IPS DF 6.9 (cell line): ENCODE measurements at regions not wholly inside any gene's neighbourhood (a gene's known extent, or its start where the extent isn't known, plus 50 kb on each side); places are given as distances from the start of the nearest gene placed in this dataset.
"Not testable (repeated sequence)": the region's sequence is repeated elsewhere in the genome, so short reads cannot be mapped to it uniquely, and the experiment has no call there.

Source experiments
- DNase-seq: peaks from one replicate; pipeline ENCODE4 v3.0.0-alpha.2; 2013; ENCODE audit warnings: low read depth, low spot score
- H3K27ac ChIP-seq: one replicate; pipeline ENCODE4 v1.5.1; 2013; ENCODE audit warnings: low read length, control low read depth
- H3K27me3 ChIP-seq: 2 replicates; pipeline ENCODE4 v1.6.1; 2013; ENCODE audit warnings: mild to moderate bottlenecking, low read length; ENCODE audit not compliant: control insufficient read depth, insufficient read depth
- H3K36me3 ChIP-seq: 2 replicates; pipeline ENCODE4 v1.6.1; 2013; ENCODE audit warnings: low read length; ENCODE audit not compliant: control insufficient read depth, insufficient read depth
- H3K4me1 ChIP-seq: 2 replicates; pipeline ENCODE4 v1.6.1; 2013; ENCODE audit warnings: low read length; ENCODE audit not compliant: control insufficient read depth, insufficient read depth
- H3K4me3 ChIP-seq: 2 replicates; pipeline ENCODE4 v1.5.1; 2013; ENCODE audit warnings: mild to moderate bottlenecking, low read length
- H3K9me3 ChIP-seq: 2 replicates; pipeline ENCODE4 v1.6.1; 2013; ENCODE audit warnings: low read length, inconsistent platforms; ENCODE audit not compliant: control insufficient read depth, insufficient read depth
- WGBS: extraction: QIAGEN DNeasy Blood & Tissue Kit; methylation state at CpG from one replicate; pipeline ENCODE4 v1.1.7; 2013; ENCODE audit warnings: mixed read lengths, missing lambda C conversion rate; ENCODE audit not compliant: insufficient read length, insufficient coverage; 5-methylcytosine and 5-hydroxymethylcytosine counted together

- not testable (repeated sequence) for H3K27ac ChIP-seq, H3K4me1 ChIP-seq, H3K9me3 ChIP-seq, H3K4me3 ChIP-seq, DNase-seq, H3K36me3 ChIP-seq, H3K27me3 ChIP-seq
- WGBS, result no CpG with 5 or more reads among the region's 1 CpG
Measured at GRCh38 chr3:170804634-170805033, 65.4 kb downstream of the RPL22L1 start.

DNA sequence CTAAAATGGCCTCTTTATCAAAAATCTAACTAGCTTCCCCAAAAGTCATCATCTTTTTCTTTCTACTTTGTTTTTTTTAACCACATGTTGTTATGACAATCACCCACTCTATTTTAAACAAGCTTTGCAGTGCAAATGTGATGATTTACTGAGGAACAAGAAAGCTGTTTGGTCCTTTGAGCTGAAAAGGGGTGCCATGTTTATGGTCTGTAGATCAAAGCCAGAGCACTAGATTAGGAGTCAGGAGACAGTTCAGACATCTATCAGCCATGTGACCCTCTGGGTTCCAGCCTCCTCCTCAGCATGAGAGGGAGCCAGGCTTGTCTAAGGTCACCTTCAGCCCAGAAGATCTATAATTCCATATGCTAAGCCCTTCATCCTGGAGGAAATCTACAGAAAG is 65.9 kb downstream of the RPL22L1 start:
- Histone ChIP-seq H3K4me3 (no peak overlapping the region), H3K9me3 (no peaks in the 10 kb centered on the region), H3K36me3 (no peaks in the 10 kb centered on the region), H3K27ac (no peak overlapping the region), H3K27me3 (no peaks in the 10 kb centered on the region), H3K4me1 (no peaks in the 10 kb centered on the region)
- no peak for DNase-seq

DNA sequence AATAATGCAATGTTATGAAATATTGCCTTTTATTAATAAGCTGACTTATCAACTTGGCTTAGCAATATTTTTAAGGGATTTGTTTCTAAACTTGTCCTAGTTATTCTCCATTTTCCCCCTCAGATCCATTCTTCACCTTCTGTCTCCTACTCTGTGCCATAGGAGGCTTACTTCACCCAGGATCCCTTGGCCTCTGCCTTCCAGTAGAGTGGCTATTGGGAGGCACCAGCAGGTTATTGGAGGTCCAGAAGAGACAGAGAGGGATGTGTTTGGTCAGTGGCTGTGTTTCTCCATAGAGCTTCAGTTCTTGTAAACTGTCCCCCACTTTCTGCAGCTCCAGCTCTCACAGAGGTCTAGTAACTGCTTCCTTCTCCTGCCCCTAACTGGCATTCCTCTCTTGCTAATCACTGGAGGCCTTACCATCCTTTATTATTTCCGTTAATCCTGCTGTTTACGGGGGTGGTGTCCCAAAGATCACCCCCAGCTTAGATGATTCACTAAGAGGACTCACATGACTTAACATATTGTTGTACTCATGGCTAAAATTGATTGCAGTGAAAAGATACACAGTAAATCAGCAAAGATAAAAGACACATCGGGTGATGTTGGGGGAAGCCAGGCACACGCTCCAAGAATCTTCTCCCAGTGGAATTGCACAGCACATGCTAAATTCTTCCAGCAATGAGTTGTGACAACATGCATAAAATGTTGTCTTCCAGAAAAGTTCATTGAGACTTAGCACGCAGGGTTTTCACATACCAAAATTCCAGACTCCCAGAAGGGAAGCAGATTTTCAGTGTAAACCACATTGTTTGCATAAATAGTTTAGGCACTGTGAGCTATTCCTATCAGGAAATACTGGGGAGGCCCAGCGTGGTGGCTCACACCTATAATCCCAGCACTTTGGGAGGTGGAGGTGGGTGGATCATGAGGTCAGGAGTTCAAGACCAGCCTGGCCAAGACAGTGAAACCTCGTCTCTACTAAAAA is 67.5 kb downstream of the RPL22L1 start:
- Histone ChIP-seq H3K9me3 (no peaks in the 10 kb centered on the region), H3K4me1 (no peaks in the 10 kb centered on the region), H3K4me3 (no peak overlapping the region), H3K27me3 (no peaks in the 10 kb centered on the region), H3K36me3 (no peaks in the 10 kb centered on the region), H3K27ac (no peak overlapping the region)
- no peak for DNase-seq
- WGBS, result no CpG with 5 or more reads among the region's 7 CpGs

DNA sequence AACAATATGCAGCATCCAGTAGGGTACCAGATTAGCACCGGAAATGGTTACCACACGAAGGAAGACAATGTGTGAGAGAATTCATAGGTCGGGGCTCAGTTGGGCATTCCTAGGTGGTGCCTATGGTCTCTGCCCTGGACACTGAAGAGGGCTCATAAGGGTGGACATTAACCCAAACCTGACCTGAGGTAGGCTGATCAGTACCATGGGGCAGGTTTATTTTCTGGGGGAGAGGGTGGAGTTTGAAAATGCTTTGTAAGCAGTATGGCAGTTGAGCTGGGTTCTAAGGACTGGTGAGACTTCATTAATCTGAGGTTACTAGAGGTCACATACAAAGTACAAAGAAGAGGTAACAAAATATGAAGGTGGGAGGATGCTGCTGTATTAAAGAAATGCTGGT is 68.4 kb downstream of the RPL22L1 start:
- Histone ChIP-seq H3K27me3 (no peaks in the 10 kb centered on the region), H3K9me3 (no peaks in the 10 kb centered on the region), H3K4me3 (no peak overlapping the region), H3K4me1 (no peaks in the 10 kb centered on the region), H3K27ac (no peak overlapping the region), H3K36me3 (no peaks in the 10 kb centered on the region)
- WGBS, result no CpG with 5 or more reads among the region's 3 CpGs
- no peak for DNase-seq

- H3K27me3 ChIP-seq, H3K9me3 ChIP-seq, H3K4me1 ChIP-seq, H3K4me3 ChIP-seq, H3K27ac ChIP-seq, DNase-seq, H3K36me3 ChIP-seq: not testable (repeated sequence)
- WGBS, result no CpG with 5 or more reads among the region's 4 CpGs
Measured at GRCh38 chr3:170800275-170800674, 69.7 kb downstream of the RPL22L1 start.

GRCh38 chr3:170799009-170799408 is 71.0 kb downstream of the RPL22L1 start:
- H3K27me3 ChIP-seq, result no peaks in the 10 kb centered on the region
- H3K9me3 ChIP-seq, result no peaks in the 10 kb centered on the region
- H3K4me1 ChIP-seq, result no peaks in the 10 kb centered on the region
- H3K36me3 ChIP-seq, result no peaks in the 10 kb centered on the region
- no CpG with 5 or more reads among the region's 2 CpGs for WGBS
- no peak for DNase-seq
- H3K4me3 ChIP-seq, result no peak overlapping the region
- no peak overlapping the region for H3K27ac ChIP-seq

GRCh38 chr3:170797685-170798084 is 72.3 kb downstream of the RPL22L1 start:
- DNase-seq, result no peak
- Histone ChIP-seq H3K4me3 (no peak overlapping the region), H3K9me3 (no peaks in the 10 kb centered on the region), H3K27me3 (no peaks in the 10 kb centered on the region), H3K36me3 (no peaks in the 10 kb centered on the region), H3K27ac (no peak overlapping the region), H3K4me1 (no peaks in the 10 kb centered on the region)
- WGBS, result no CpG with 5 or more reads among the region's 5 CpGs

- H3K36me3 ChIP-seq, result no peaks in the 10 kb centered on the region
- no peak overlapping the region for H3K4me3 ChIP-seq
- no peak for DNase-seq
- WGBS, result no CpG with 5 or more reads among the region's 1 CpG
- H3K27me3 ChIP-seq, result no peaks in the 10 kb centered on the region
- H3K27ac ChIP-seq, result no peak overlapping the region
- H3K9me3 ChIP-seq, result no peaks in the 10 kb centered on the region
- H3K4me1 ChIP-seq, result no peaks in the 10 kb centered on the region
Measured at GRCh38 chr3:170792471-170792870, 77.5 kb downstream of the RPL22L1 start.

DNA sequence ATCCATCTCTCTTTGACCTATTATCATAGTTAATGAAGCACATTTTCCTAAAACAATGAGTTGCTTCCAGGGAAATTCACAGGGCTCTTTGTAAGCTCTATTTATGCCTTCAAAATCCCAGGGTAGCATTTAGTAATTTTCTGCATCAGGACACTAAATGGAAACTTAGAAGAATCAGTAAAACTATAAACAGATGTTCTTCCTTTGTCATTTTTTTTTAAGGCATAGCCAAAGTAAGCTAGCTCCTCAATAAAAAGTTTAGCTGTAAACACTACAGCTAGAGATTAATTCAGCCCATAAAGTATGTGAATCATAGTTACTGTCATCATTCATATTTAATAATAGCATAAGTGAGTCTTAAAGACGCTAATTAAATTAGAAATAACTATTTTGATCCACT is 79.3 kb downstream of the RPL22L1 start:
- no CpG with 5 or more reads among the region's 1 CpG for WGBS
- Histone ChIP-seq H3K27ac (no peak overlapping the region), H3K4me1 (no peaks in the 10 kb centered on the region), H3K9me3 (no peaks in the 10 kb centered on the region), H3K36me3 (no peaks in the 10 kb centered on the region), H3K4me3 (no peak overlapping the region), H3K27me3 (no peaks in the 10 kb centered on the region)
- no peak for DNase-seq

GRCh38 chr3:170787464-170787863 is 82.5 kb downstream of the RPL22L1 start:
- WGBS, result no CpG with 5 or more reads among the region's 2 CpGs
- Histone ChIP-seq H3K27me3 (no peaks in the 10 kb centered on the region), H3K9me3 (no peaks in the 10 kb centered on the region), H3K27ac (no peak overlapping the region), H3K36me3 (no peaks in the 10 kb centered on the region), H3K4me1 (no peaks in the 10 kb centered on the region), H3K4me3 (no peak overlapping the region)
- DNase-seq, result no peak

DNA sequence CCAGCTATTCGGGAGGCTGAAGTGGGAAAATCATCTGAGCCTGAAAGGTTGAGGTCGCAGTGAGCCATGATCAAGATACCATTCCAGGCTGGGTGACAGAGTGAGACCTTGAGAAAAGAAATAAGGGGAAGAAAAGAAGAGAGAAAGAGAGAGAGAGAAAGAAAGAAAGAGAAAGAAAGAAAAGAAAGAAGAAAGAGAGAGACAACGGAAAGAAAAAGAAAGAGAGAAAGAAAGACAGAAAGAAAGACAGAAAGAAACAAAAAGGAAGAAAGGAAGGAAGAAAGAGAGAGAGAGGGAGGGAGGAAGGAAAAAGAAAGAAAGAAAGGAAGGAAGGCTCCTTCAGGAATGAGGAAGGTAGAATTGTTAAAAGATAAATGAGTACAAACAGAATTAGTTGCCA is 84.5 kb downstream of the RPL22L1 start:
- Histone ChIP-seq H3K36me3 (no peaks in the 10 kb centered on the region), H3K27me3 (no peaks in the 10 kb centered on the region), H3K27ac (no peak overlapping the region), H3K4me1 (no peaks in the 10 kb centered on the region), H3K9me3 (no peaks in the 10 kb centered on the region), H3K4me3 (no peak overlapping the region)
- no peak for DNase-seq
- WGBS, result no CpG with 5 or more reads among the region's 3 CpGs
